ENCODE measurements at regions not wholly inside any gene's neighbourhood (a gene's known extent, or its start where the extent isn't known, plus 50 kb on each side); places are given as distances from the start of the nearest gene placed in this dataset.

GRCh38 chr14:56720703-56721460 lies 89.4 kb downstream of the OTX2 start (continued):
- no peak for TF ChIP-seq ATF3 (IDR thresholded peaks at IDR 0.05; ENCODE audit: insufficient read depth, low read depth, low read length)

Measured in H1 (cell line).